Right renal cortex interstitium (tissue), 3 donors: ENCODE measurements at regions not wholly inside any gene's neighbourhood (a gene's known extent, or its start where the extent isn't known, plus 50 kb on each side); places are given as distances from the start of the nearest gene placed in this dataset.
"Not testable (repeated sequence)": the region's sequence is repeated elsewhere in the genome, so short reads cannot be mapped to it uniquely, and the experiment has no call there.

Experiments used
- DNase-seq, 3 donors: peaks; one replicate each; pipeline ENCODE4 v3.0.0-alpha.2; 2013; ENCODE audit warnings: low read depth in 3 of 3, low spot score in 2 of 3

DNA sequence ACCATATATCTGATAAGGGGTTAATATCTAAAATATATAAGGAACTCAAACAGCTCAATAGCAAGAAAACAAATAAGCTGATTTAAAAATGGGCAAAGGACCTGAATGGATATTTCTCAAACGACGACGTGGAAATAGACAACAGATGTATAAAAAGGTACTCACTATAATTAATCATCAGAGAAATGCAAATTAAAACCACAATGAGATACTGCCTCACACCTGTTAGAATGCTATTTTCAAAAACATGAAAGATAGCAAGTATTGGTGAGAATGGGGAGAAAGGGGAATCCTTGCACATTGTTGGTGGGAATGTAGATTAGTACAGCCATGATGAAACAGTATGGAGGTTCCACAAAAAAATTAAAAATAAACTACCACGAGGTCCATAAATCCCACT is 163.2 kb downstream of the DKK1 start:
- DNase-seq, result no peak

DNA sequence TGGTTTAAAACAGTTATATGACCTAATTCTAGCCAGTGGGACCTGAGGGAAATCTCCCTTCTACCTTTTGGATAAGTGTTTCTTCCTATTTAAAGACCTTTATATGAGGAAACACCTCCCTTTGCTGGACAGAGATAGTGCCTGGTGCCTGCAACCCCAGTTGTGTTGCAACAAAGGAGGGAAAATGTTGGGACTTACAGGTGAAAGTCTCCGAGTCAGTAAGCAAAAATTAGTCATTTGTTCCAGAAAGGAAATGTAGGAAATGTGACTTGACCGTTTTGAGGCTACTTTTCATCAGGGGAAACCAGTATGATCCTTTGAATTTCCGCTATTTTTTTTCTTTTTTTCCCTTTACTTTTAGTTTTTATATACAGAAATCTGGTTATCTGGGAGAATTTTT is 165.5 kb downstream of the DKK1 start:
- DNase-seq, result no peak

DNA sequence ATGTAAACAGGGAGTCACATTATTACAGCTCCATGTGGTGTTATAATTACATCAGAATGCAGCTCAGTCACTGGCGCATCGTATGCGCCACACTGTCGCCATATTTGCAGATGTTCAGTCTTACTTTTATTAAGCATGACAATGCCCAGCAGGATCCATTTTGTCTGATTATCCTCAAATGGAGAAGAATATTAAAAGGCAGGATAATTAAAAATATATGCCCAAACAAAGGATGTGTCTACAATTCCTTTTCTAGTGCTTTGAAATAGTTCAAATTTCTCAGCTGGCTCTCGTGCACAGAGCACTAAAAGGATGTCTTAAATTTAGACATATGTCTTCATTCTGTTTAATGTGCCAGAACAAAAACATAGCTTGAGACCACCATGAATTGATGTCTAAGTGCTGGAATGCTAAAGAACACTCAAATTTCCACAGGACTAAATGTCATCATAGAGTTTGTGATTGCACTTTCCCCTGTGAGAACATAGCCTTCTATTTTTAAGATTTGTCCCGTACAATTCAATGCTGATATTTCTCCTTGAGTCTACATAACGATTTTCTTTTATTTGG is 168.0 kb downstream of the DKK1 start:
- no peak for DNase-seq

DNA sequence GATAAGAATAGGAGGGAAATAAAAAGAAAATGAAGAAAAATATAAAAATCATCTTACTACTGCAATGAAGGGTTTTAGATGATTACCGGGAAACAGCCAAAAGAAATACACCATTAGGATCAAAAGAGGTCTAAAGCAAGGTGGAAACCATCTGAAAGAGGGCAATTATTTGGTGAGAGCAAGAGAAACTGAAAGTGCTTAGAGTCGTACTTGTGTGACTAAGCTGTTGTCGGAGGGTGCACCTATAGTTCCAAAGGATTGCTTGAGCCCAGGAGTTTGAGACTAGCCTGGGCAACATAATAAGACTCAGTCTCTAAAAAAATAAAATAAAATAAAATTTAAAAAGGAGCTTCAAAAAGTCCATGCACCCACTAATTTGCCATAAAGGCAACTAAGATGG is 169.5 kb downstream of the DKK1 start:
- DNase-seq, result no peak

DNA sequence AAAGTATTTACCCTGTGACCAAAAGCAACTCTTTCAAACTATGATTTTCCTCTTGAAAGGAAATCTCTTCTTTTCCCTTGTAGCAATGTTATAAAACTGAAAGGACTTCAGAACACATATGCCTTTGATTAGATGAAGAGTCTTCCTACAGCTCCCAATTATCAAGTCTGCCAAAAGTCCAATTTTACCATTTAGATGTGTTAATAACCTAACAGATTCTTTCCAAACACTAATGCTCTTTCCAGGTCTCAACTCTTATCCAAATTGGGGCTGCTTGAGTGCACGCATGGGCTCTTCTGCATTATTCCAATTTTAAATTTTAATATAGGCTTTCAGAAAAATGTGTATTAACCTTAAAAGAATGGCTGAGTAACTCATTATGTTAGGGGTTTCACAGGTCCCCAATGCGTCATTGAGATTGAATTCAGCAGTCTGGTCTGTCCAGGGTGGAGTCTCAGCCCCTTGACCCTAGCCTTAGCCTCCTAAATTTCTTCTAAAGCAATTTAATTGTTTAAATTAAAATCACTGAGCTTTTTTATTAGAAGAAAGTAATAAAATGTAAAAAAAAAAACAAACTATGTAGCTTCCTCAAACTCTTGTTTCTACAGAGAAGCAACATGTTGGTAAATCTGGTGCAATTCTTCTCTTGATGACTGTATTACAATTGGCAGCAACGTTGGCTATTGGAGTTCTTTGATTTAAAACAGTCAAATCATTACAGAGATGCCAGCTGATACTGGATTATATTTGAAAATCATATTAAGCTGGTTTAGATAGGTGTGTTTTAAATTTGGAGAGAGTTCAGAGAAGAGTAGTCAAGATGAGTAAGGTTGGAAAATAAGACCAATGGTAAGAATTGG is 170.4 kb downstream of the DKK1 start:
- no peak for DNase-seq

DNA sequence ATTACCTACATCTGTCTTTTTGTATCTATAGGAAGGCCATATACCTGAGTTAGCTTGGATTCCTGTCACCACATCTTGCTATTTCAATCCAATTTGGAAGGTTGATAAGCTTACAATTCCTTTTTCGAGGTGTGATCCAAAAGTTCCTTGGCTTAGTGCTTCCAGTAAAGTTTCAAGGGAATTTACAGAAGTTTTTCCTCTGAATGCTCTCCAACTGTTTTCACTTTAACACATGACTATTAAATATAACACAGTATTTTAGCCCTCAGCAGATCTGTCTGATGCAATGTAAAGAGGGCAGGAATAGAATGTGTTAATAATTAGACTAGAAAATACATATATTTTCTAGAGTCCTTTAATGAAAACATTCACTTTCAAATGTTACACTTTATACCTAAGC is 171.4 kb downstream of the DKK1 start:
- DNase-seq, result no peak

DNA sequence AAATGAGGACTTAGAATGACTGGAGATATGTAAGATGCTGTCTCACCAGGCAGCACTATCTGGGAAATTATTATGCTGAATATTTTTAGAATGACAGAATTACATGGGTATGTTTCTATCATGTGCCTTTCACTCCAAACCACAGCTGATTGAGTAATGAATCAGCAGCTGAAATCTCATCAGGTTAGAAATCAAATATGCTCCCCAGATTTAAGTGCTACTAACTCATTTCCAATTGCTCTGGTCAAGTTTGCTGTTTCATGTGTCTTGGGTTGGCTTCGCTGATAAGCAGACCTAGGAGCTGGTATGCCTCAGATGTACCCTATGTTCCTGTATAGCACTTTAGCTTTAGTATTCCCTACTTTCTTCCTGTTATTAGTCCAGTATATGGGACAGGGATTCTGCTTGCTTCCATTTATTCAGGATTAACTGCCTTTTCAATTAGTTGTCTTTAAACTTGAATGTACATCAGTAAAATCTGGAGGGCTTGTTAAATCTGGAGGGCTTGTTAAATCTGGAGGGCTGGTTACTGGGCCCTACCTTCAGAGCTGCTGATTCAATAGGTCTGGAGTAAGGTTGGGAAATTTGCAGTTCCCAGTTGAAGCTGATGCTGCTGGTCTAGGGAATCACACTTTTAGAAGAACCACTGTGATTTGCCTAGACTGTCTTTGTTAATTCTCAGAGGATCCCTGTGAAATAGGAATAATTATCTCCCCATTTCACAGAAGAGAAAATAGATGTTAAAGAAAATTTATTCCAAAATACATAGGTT is 172.9 kb downstream of the DKK1 start:
- DNase-seq, result no peak

DNA sequence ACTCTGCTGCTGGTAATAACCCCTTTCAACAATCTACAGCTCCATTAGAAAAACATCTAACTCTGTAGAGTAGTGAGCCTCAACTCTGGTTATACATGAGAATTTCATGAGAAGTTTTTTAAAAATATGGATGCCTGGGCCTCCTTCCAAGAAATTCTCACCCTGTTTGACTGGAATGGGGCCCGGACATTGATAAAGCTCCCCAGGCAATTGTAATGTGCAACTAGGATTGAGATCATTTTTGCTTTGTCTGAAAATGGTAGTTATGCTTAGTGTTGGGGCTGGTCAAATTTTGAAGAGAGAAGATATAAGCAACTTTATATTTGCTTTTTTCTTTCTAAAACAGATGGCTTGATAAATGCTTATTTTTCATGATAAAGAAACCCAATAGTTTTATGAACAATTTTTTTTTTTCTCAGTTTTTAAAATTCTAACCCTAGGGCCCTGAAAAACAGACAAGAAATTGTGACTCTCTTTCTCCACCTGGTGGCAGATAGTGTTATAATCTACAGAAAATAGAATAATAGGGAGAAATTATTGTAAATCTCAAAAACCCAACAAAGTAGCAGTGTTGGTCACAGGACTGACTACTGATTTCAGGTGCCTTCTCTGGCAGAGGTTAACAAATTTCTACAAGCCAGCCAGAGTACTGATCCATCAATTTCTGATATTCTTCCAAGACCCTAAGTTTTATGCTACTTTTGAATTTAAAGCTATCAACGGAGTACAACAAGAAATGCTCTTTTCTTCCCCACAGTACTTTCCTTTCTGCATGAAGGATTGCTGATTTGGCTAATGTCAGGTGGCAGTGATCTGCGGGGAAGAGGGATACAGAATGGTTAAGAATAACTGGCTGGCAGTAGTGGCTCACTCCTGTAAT is 174.8 kb downstream of the DKK1 start:
- peak; percentile 14 to 36 (median 17) for DNase-seq

DNA sequence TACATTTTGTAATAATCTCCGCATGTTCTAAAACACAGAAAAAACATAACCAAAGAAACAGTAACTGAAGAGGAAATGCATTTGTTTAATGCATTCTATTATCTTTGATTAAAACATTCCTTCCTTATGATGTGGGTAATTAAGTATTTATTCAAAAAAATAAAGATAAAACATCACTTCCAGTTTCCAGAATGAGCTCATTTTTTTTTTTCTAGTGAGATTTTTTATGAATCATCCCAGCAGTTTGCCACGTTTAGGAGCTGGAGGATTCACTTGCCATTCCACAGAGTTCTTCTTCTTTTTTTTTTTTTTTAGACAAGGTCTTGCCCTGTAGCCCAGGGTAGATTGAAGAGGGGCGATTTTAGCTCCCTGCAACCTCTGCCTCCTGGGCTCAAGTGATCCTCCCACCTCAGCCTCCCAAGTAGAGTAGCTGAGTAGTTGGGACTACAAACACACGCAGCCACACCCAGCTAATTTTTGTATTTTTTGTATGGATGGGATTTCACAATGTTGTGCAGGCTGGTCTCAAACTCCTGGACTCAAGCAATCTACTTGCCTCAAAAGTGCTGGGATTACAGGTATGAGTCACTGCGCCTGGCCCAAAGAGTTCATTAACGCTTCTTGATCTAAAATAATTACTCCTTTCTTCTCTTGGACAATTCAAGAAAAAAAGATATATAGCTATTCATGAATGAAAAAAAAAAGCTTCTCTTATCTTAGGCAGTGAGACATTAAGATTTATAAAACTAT is 177.3 kb downstream of the DKK1 start:
- DNase-seq, result no peak

DNA sequence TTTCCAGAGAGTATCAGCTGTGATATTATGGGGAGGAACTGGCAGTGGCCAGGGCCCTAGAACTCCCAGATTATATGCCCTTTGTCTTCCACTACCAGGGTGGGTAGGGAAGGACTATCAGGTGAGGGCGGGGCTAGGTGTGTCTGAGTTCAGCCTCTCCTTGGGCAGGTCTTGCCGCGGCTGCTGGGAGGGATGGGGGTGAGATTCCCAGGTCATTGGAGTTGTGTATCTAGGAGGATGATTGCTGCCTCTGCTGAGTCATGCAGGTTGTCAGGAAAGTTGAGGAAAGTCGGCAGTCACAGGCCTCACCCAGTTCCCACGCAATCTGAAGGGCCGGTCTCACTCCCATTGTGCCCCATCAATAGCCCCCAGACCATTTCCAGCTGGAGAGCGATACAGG is 185.2 kb downstream of the DKK1 start:
- no peak for DNase-seq

DNA sequence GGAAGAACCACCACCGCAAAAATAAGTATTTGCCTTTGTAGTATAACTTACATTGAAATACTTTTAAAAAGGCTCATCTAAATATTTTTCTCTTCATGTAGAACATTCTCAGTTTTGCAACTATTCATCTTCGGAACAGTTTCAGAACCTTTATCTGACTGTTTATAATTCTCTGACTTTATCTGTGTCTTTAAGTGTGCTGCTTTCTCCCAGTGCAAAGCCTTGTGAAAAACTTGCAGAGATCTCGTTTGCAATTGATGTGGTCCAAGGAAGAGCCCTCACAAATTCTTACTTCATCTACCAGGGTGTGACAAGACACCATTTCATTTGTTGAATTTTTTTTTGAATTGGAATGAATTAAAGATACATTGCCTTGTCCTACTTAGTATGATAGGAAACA is 186.4 kb downstream of the DKK1 start:
- DNase-seq, result no peak

DNA sequence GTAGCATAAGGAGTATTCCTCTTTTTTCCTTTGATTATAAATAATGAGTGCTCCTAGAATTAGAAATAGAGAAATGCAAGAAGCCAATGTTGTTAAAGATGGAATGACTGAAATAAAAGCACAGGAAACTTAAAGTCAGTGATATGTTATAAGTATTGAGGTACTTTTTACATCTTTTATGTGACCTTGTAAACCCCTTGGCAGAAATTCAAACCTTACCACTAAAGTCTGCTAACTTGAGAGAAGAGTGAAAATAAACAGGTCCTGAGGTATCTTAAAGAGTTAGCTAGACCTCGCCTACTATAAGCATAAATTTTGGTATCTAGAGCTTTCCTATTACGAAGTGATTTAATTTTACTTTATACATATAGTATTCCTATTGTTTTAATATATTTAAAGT is 188.2 kb downstream of the DKK1 start:
- DNase-seq, result no peak

DNA sequence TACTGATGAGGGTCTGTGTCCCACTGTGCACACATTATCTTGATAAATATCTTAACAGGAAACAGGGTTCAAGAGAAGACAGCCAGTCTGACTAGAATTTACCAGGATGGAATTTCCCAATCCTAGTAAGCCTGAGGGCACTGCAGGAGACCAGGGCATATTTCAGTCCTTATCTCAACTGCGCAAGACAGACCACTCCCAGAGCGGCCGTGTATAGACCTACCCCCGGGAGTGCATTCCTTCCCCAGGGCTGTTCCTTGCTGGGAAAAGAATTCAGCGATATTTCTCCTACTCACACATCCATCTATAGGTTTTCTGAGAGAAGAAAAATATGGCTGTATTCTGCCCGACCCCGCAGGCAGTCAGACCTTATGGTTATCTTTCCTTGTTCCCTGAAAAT is 191.3 kb downstream of the DKK1 start:
- not testable (repeated sequence) for DNase-seq

DNA sequence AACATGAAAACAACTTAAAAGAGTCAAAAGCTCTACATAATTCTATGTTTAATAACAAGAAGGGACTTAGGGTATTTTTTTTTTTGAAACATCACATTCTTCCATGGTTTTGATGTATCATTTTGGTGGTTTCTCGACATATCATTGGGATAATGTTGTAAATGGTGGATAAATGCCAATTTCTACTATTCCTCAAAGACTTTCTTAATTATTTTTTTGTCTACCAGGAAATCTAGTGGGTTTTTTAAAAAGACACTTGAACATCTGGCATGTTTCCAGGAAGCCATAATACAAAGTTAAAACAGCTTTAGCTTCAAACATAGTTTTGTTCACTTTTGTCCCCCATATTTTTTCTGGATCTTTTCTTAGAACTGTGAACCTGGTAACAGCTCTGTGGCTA is 200.4 kb downstream of the DKK1 start:
- DNase-seq, result no peak

DNA sequence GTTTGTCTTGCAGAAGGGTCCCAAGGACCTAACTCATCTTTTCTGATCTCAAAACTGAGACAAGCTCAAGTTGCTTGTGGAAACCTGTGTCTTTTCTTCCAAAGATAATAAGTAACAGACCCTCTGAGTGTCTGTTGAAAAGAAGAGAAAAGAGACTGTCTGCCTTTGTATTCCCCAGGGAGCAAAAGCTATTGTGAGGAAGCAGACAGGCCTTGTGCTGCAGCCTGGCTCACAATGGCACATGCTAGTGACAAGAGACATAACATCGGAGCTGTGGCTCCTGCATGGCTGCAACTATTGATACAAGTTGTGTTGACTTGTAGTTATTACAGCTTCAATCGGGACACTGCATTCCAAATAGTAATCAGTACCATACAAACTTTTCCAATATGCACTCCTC is 202.9 kb downstream of the DKK1 start:
- DNase-seq, result no peak

DNA sequence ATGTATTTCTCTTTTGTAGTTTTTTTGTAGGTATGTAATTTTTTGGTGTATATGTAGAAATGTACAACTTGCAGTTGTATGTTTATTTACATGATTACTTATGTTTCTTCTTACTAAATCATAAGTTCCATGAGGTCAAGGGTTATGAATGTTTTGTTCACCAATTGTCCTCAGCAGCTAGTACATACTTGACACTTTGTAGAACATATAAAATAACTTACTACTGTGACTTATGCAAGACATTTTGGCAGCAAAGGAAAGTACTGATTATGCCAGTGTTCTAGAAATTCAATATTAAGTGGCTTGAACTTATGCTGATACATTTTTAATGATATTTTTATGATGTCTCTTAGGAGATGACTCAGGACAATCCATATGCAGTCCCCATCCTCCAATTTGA is 209.6 kb downstream of the DKK1 start:
- DNase-seq, result no peak

DNA sequence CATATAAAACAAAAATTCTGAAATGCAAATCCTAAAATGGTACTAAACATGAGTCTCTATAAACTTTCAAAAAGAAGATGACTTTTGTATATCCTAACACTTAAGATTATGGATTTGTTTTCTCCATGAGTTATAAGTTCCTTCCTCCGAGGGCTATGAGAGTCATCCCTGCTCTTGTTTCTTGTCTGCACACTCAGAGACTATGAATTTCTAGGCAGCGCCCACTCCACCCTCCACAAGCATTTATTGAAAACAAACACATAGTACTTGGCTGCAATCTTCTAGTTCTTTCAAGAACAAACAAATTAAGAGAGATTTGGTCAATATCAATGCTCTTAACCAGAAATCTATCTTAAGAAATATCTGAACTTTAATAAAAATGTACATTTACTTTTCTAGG is 211.7 kb downstream of the DKK1 start:
- no peak for DNase-seq

DNA sequence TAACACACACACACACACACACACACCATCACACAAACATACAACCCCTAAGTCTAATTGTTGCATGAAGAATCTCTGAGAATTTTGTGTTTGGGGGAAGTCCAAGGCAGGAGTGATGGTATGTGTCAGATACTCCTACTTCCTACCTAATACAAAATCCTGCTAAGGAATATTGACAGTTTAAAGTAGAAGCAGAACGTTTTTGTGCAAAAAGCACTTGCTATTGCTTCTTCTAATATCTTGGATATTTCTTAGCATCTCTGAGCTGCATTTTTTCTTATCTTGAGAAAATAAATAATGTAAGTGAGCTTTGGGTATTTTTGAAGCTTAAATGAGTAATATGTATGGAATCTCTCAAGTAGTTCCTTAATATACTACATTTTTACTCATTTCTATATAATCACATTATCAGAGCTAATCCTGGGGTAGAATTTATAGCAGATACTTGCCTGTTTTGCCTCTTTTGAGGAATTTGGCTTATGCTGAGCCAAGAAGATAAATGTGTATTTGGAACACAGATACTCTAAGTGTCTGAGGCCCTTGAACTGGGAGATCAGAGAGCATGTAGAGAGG is 212.3 kb downstream of the DKK1 start:
- no peak for DNase-seq

DNA sequence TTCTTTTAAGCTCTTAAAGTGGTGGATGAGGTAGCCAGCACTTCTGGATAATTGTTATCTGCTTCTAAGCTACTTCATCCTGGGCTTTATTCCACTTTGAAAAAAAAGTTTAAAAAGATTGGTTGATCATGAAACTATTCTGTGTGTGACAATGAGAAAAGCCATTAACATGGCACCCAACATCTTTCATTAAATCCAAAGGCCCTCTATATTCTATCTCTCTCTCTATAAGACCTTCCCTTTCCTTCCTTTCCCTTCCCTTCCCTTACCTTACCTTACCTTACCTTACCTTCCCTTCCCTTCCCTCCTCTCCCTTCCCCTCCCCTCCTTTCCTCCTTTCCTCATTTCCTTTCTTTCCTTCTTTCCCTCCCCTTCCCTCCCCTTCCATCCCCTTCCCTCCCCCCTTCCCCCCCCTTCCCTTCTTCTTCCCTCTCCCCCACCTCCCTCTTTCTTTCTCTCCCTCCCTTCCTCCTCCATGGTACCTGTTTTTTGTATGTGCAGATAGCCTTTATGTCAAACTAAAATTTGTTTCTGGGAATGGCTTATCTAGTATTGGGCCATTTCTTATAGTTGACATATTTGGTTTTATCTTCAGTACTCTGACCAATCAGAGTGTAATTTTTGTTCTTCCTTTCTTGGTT is 218.7 kb downstream of the DKK1 start:
- no peak for DNase-seq
